ENCODE measurements at regions not wholly inside any gene's neighbourhood (a gene's known extent, or its start where the extent isn't known, plus 50 kb on each side); places are given as distances from the start of the nearest gene placed in this dataset.

GRCh38 chr2:16507655-16508489 is 157.8 kb downstream of the CYRIA start:
- no peak for DNase-seq (ENCODE audit: low read depth in 1 of 2, low spot score in 1 of 2)

DNA sequence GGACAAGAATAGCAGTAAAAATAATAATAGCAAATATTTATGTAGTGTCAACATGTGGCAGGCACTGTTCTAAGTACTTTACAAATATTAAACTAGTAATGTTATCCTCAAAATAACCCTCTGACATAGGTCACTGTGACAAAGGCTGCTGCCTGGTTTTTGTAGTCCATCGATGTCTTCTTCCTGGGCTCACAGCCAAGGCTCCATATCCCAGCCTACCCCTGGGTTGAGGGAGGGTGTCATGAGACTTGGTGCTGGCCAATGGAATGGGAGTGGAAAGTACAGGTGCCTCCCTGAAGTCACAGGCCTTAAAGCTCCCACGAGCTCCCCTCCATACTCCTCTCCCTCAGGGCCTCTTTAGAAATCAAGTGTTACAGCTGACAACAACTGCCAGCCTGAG is 159.3 kb downstream of the CYRIA start:
- no peak for DNase-seq (ENCODE audit: low read depth in 1 of 2, low spot score in 1 of 2)

GRCh38 chr2:16496426-16497388 is 168.9 kb downstream of the CYRIA start:
- DNase-seq (ENCODE audit: low read depth in 1 of 2, low spot score in 1 of 2): no peak

GRCh38 chr2:16495509-16496208 is 170.0 kb downstream of the CYRIA start:
- no peak for DNase-seq (ENCODE audit: low read depth in 1 of 2, low spot score in 1 of 2)

DNA sequence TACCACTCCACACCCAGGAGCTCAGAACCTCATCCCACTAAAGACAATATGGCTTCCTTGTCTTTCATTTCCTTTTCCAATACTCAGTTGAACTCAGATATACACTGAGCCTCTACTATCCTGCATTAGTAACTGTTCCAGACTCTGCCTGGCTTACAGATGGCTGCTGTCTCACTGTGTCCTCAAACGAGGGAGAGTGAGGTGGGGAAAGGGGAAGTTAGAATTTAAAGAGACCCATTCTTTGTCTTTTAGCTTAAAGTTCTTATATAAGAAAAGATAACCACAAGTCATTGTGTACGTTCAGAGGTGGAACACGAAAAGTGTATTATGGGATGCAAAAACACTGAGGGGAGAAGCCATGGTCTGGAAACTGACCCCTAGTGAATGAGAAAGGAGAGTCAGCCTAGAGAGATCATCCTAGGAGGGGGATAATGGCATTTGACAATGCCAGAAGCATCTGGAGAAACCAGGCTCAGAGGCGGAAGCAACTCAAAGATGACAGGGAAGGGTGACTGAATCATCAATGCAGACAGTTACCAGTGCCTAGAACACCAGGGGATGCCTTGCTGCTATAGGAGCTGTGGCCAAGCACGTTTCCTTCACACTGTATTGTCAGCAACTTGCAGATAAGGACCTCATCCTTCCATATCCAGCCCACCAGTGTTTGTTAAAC is 170.7 kb downstream of the CYRIA start:
- DNase-seq (ENCODE audit: low read depth in 1 of 2, low spot score in 1 of 2): no peak

DNA sequence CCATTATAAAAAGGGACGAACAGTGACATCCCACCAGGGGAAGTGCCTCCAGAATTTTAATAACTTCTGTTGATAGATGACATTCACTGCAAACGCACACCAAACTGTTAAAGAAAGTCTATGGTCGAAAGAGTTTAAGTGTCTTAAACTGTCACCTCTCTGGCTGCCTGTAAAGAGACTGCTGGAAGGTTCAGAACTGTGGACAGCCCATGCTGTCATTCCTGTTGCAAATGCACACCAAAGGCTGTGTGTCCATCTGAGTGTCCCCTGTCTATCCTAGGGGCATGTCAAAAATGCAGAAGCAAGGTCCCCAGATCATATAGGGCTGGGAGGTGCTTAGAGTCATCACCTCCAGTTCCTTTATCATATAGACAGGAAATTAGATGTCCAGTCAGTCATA is 171.8 kb downstream of the CYRIA start:
- DNase-seq (ENCODE audit: low read depth in 1 of 2, low spot score in 1 of 2): no peak

- DNase-seq (ENCODE audit: low read depth in 1 of 2, low spot score in 1 of 2): no peak
Observed at GRCh38 chr2:16487686-16488085, 177.9 kb downstream of the CYRIA start.

DNA sequence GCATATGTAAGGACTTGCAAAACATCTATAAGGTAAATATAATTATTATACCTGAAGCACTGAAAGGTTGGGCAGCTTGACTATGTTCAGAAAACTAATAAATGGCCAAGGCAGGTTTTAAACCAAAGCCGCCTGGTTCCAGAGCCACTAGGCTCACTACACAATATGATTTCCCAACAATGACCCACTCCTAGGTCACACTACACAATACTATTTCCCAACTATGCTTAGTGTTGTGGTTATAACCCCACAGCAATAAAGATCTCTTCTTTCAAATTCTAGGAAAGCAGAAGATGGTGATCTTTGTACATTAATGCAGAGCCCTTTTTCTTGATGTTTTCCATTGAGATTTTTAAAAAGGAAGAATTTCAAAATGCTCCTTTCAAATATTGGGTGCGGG is 180.4 kb downstream of the CYRIA start:
- no peak for DNase-seq (ENCODE audit: low read depth in 1 of 2, low spot score in 1 of 2)

- no peak for DNase-seq (ENCODE audit: low read depth in 1 of 2, low spot score in 1 of 2)
Observed at GRCh38 chr2:16482460-16482859, 183.2 kb downstream of the CYRIA start.

DNA sequence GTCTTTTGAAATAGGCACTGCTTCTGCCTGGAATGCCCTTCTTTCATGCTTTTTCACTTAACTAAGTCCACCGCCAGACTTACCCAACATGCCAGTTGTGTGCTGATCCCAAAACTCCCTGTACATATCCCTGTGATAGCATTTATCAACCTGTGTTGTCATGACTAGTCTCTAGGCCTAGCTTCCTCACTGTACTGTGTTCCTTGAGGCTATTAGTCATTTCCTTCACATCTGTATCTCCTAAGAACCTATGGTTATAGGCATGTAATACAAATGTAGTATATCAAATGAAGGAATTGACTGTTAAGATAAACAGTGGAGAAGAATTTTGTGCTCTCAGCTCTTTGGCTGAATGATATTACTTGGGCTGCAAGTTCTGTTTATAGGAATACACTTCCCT is 184.3 kb downstream of the CYRIA start:
- no peak for DNase-seq (ENCODE audit: low read depth in 1 of 2, low spot score in 1 of 2)

- no peak for DNase-seq (ENCODE audit: low read depth in 1 of 2, low spot score in 1 of 2)
Observed at GRCh38 chr2:16479721-16480120, 185.9 kb downstream of the CYRIA start.

GRCh38 chr2:16478434-16479210 is 187.0 kb downstream of the CYRIA start:
- no peak for DNase-seq (ENCODE audit: low read depth in 1 of 2, low spot score in 1 of 2)

- DNase-seq (ENCODE audit: low read depth in 1 of 2, low spot score in 1 of 2): no peak
Observed at GRCh38 chr2:16477648-16478047, 188.0 kb downstream of the CYRIA start.

GRCh38 chr2:16476866-16477265 is 188.8 kb downstream of the CYRIA start:
- DNase-seq (ENCODE audit: low read depth in 1 of 2, low spot score in 1 of 2): no peak

GRCh38 chr2:16475986-16476567 is 189.6 kb downstream of the CYRIA start:
- no peak for DNase-seq (ENCODE audit: low read depth in 1 of 2, low spot score in 1 of 2)

DNA sequence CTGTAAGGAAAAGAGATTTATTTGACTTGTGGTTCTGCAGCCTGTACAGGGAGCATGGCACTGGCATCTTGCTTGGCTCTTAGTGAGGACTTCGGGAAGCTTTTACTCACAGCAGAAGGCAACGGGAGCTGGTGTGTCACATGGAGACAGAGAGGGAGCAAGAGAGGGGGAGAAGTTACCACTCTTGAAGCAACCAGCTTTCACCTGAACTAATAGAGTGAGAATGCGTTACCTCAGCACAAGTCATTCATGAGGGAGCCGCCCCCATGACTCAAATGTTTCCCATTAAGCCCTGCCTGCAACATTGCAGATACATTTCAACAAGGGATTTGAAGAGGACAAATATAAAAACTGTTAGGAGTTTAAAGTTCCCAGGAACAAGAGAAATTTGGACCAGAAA is 190.0 kb downstream of the CYRIA start:
- DNase-seq (ENCODE audit: low read depth in 1 of 2, low spot score in 1 of 2): no peak

GRCh38 chr2:16473575-16473974 is 192.1 kb downstream of the CYRIA start:
- no peak for DNase-seq (ENCODE audit: low read depth in 1 of 2, low spot score in 1 of 2)

DNA sequence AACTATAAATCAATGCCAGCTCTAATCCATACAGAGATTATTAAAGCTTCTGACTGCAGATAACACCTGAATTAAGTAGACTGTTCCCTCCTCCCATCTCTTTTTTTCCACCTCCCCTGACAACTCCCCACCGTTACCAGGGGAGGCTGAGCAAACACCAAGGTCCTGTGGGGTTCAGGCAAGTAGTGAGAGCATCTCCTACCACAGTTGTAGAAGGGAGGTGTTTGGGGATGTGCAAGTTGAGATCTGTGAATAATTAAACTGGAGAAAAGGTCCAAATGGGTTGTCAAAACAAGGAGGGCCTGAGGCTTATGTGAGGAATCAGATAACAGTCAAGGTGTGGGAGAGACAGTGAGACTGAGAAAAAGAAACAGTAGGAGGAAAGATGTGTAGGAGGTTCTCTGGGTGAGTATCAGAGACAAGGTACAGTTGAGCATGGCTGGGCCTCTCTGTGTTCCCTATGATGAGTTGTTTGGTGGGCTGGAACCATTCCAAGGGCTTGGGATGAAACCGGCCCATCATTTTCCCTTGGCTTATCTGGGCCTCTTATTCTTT is 194.6 kb downstream of the CYRIA start:
- no peak for DNase-seq (ENCODE audit: low read depth in 1 of 2, low spot score in 1 of 2)

DNA sequence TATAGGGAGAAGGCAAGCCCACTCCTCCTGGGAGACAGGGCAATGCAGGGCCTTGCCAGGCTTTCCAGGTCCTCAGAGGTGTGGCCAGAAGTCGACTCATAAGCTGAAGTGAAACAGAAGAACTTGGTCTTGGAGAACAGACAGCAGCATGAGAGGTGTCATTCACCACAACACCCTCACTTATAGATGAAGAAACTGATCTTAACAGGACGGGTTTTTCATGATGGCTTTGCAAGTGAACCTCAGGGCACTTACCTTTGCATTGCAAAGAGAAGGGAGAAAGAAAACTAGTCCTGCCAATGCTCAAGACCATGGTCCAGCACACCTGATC is 198.8 kb downstream of the CYRIA start:
- no peak for DNase-seq (ENCODE audit: low read depth in 1 of 2, low spot score in 1 of 2)

Measured in activated T-helper 1 cell treated with anti-CD3 and anti-CD28 coated beads, Interleukin-2, amount 50 U/mL, for 16 hours (primary cell).